HEK293 (cell line): ENCODE measurements at regions not wholly inside any gene's neighbourhood (a gene's known extent, or its start where the extent isn't known, plus 50 kb on each side); places are given as distances from the start of the nearest gene placed in this dataset.

Source experiments
- BCL11A ChIP-seq: fragments of 450-650 bp; formaldehyde crosslinking; IDR thresholded peaks from 2 replicates; pipeline ENCODE4 v1.5.1; 2016; ENCODE audit warnings: low read depth, missing biosample characterization, missing genetic modification characterization
- CTCF ChIP-seq: fragments of 450-650 bp; formaldehyde crosslinking; IDR thresholded peaks from 2 replicates; pipeline ENCODE4 v1.5.1; 2016; ENCODE audit warnings: missing biosample characterization, missing genetic modification characterization
- REST ChIP-seq: fragments of 450-650 bp; formaldehyde crosslinking; IDR thresholded peaks from 2 replicates; pipeline ENCODE4 v1.5.1; 2016; ENCODE audit warnings: missing biosample characterization, missing genetic modification characterization
- ZBTB44 ChIP-seq: fragments of 450-650 bp; IDR thresholded peaks from 2 replicates; pipeline ENCODE4 v1.5.1; 2018; ENCODE audit warnings: missing biosample characterization, mild to moderate bottlenecking, missing genetic modification characterization
- ZBTB7A ChIP-seq: fragments of 450-650 bp; formaldehyde crosslinking; IDR thresholded peaks from 2 replicates; pipeline ENCODE4 v1.5.1; 2016; ENCODE audit warnings: low read depth, missing biosample characterization, missing genetic modification characterization
- ZNF155 ChIP-seq: fragments of 450-650 bp; formaldehyde crosslinking; IDR thresholded peaks from 2 replicates; pipeline ENCODE4 v1.5.1; 2016; ENCODE audit warnings: missing biosample characterization, missing genetic modification characterization
- ZNF169 ChIP-seq: fragments of 450-650 bp; formaldehyde crosslinking; IDR thresholded peaks from 2 replicates; pipeline ENCODE4 v1.5.1; 2016; ENCODE audit warnings: missing biosample characterization, missing genetic modification characterization
- ZNF184 ChIP-seq: fragments of 450-650 bp; IDR thresholded peaks from 2 replicates; pipeline ENCODE4 v1.5.1; 2018; ENCODE audit warnings: missing biosample characterization, mild to moderate bottlenecking, missing genetic modification characterization
- ZNF707 ChIP-seq: fragments of 450-650 bp; formaldehyde crosslinking; IDR thresholded peaks from 2 replicates; pipeline ENCODE4 v1.5.1; 2016; ENCODE audit warnings: missing biosample characterization, missing genetic modification characterization

GRCh38 chr9:87073692-87074091 lies 126.4 kb upstream of the GAS1 start:
- TF ChIP-seq CTCF (tag by site-specific recombination) (no peak), ZBTB44 (no peak), BCL11A (tag by site-specific recombination) (no peak), REST (tag by site-specific recombination) (no peak), ZNF184 (no peak), ZNF155 (no peak), ZNF707 (tag by site-specific recombination) (no peak), ZNF169 (tag by site-specific recombination) (no peak), ZBTB7A (no peak)
